CD14-positive monocyte (primary cell): ENCODE measurements at regions not wholly inside any gene's neighbourhood (a gene's known extent, or its start where the extent isn't known, plus 50 kb on each side); places are given as distances from the start of the nearest gene placed in this dataset.

Experiments used
- DNase-seq, 3 donors: peaks; one replicate each; pipeline ENCODE4 v3.0.0-alpha.2; 2011 to 2022
- H2AFZ ChIP-seq: 2 replicates; pipeline ENCODE4 v1.6.0; 2012; ENCODE audit warnings: mild to moderate bottlenecking, low read depth, low read length, inconsistent platforms; ENCODE audit not compliant: insufficient read depth, poor library complexity, severe bottlenecking
- H3K27ac ChIP-seq, 2 donors: 1 replicate in 1 of 2; 2 replicates in 1 of 2; pipeline ENCODE4 v1.5.1; 2012 to 2013; ENCODE audit warnings: low read length in 2 of 2, control low read depth in 1 of 2, inconsistent platforms in 1 of 2, low read depth in 1 of 2, mild to moderate bottlenecking in 1 of 2
- H3K27me3 ChIP-seq, 2 donors: one replicate each; pipeline versions ENCODE4 v1.6.0 to v1.6.1; 2011 to 2013; ENCODE audit warnings: low read length in 2 of 2; ENCODE audit not compliant: control insufficient read depth in 2 of 2, insufficient read depth in 2 of 2
- H3K36me3 ChIP-seq, 2 donors: replicated peaks in 1 of 2; 1 replicate in 1 of 2; 2 replicates in 1 of 2; pipeline versions ENCODE4 v1.5.1 to v1.6.1; 2012 to 2013; ENCODE audit warnings: low read length in 2 of 2, control low read depth in 1 of 2, inconsistent platforms in 1 of 2, mild to moderate bottlenecking in 1 of 2; ENCODE audit not compliant: insufficient read depth in 2 of 2, control insufficient read depth in 1 of 2
- H3K4me1 ChIP-seq, 2 donors: 1 replicate in 1 of 2; 2 replicates in 1 of 2; pipeline versions ENCODE4 v1.5.1 to v1.6.1; 2012 to 2013; ENCODE audit warnings: low read length in 2 of 2, control low read depth in 1 of 2, inconsistent platforms in 1 of 2, mild to moderate bottlenecking in 1 of 2, moderate library complexity in 1 of 2; ENCODE audit not compliant: insufficient read depth in 2 of 2, control insufficient read depth in 1 of 2
- H3K4me2 ChIP-seq: replicated peaks from 2 replicates; pipeline ENCODE3; 2012; ENCODE audit warnings: low read length, moderate library complexity, mild to moderate bottlenecking; ENCODE audit not compliant: poor library complexity, severe bottlenecking; ENCODE audit errors: extremely low read depth
- H3K4me3 ChIP-seq, 3 experiments: fragments of 200-600 bp in 1 of 3; sonication (generic) in 1 of 3; replicated peaks in 1 of 3; 1 replicate in 2 of 3; 2 replicates in 1 of 3; pipeline ENCODE4 v1.5.1; 2011 to 2013; ENCODE audit warnings: low read length in 3 of 3, mild to moderate bottlenecking in 3 of 3, control low read depth in 2 of 3, low read depth in 2 of 3, inconsistent platforms in 1 of 3, moderate library complexity in 1 of 3
- H3K79me2 ChIP-seq: 2 replicates; pipeline ENCODE4 v1.6.0; 2012; ENCODE audit warnings: mild to moderate bottlenecking, control low read depth, inconsistent platforms, low read length, moderate library complexity; ENCODE audit not compliant: insufficient read depth
- H3K9ac ChIP-seq: 2 replicates; pipeline ENCODE4 v1.6.0; 2017; ENCODE audit warnings: low read length, mild to moderate bottlenecking; ENCODE audit not compliant: insufficient read depth, poor library complexity, severe bottlenecking
- H3K9me3 ChIP-seq, 2 donors: replicated peaks in 1 of 2; 1 replicate in 1 of 2; 2 replicates in 1 of 2; pipeline versions ENCODE4 v1.5.1 to v1.6.1; 2012 to 2013; ENCODE audit warnings: low read length in 2 of 2, control low read depth in 1 of 2; ENCODE audit not compliant: control insufficient read depth in 1 of 2, insufficient read depth in 1 of 2
- H4K20me1 ChIP-seq: 2 replicates; pipeline ENCODE4 v1.6.0; 2012; ENCODE audit warnings: mild to moderate bottlenecking, low read length, control low read depth, moderate library complexity; ENCODE audit not compliant: insufficient read depth
- H3K27ac Mint-ChIP-seq, 7 donors: one replicate each; pipeline ENCODE4 v1.8.0; 2020; ENCODE audit warnings: mild to moderate bottlenecking in 7 of 7, mixed read lengths in 7 of 7, moderate library complexity in 6 of 7, inconsistent platforms in 2 of 7
- H3K27me3 Mint-ChIP-seq, 3 donors: one replicate each; pipeline ENCODE4 v1.8.0; 2021 to 2022; ENCODE audit warnings: low read depth in 3 of 3, mild to moderate bottlenecking in 3 of 3, mixed read lengths in 3 of 3, moderate library complexity in 3 of 3, inconsistent platforms in 1 of 3
- H3K36me3 Mint-ChIP-seq, 2 donors: one replicate each; pipeline ENCODE4 v1.8.0; 2020; ENCODE audit warnings: mixed read lengths in 2 of 2, inconsistent platforms in 1 of 2, mild to moderate bottlenecking in 1 of 2
- H3K4me1 Mint-ChIP-seq: one replicate; pipeline ENCODE4 v1.8.0; 2020; ENCODE audit warnings: mild to moderate bottlenecking, mixed read lengths
- H3K4me3 Mint-ChIP-seq, 2 donors: one replicate each; pipeline ENCODE4 v1.8.0; 2020; ENCODE audit warnings: mild to moderate bottlenecking in 2 of 2, mixed read lengths in 2 of 2, moderate library complexity in 1 of 2
- H3K9me3 Mint-ChIP-seq, 7 donors: one replicate each; pipeline ENCODE4 v1.8.0; 2020 to 2022; ENCODE audit warnings: mixed read lengths in 7 of 7, mild to moderate bottlenecking in 6 of 7, moderate library complexity in 6 of 7, inconsistent platforms in 2 of 7
- WGBS: methylation state at CpG from one replicate; pipeline ENCODE4 v1.1.5; 2013; ENCODE audit warnings: missing lambda C conversion rate; ENCODE audit not compliant: insufficient coverage; 5-methylcytosine and 5-hydroxymethylcytosine counted together
- intact Hi-C, 2 donors: fragments of 100-400 bp; cut with micrococcal nuclease; formaldehyde crosslinking; loops; one replicate each; pipeline versions ENCODE4 v1.15.0 to v1.15.1; 2023
- TF ChIP-seq, protein P1 (sequence below): fragments of 200-600 bp; IDR thresholded peaks from one replicate; pipeline ENCODE4 v1.8.0; 2022; ENCODE audit warnings: antibody characterized with exemption, mild to moderate bottlenecking

DNA sequence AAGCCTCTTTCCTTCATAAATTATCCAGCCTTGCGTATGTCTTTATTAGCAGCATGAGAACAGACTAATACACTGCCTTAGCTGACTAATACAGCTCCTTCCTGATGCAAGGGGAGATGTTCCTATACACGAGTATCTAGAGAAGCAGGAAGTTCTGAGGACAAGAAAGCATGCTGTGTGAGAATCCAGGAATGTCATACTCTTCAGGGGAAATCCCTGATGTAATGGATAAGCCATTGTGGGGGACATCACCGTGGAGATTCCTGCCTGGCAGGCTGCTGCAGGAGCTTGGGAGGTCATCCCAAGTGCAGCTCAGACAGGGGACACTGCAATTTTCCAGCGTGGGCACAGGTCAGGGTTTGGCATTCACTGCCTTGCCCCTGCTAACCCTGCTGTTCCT is 476.9 kb downstream of the NR2F2 start:
- no peak overlapping the region for H2AFZ ChIP-seq
- no peak for DNase-seq
- no peaks in the 10 kb centered on the region for H4K20me1 ChIP-seq
- H3K9me3 Mint-ChIP-seq: peaks cover 0 to 7% (median 2%) of the 10 kb centered on the region in 7 donors
- no peaks in the 10 kb centered on the region for H3K27me3 ChIP-seq
- H3K4me1 ChIP-seq: no peaks in the 10 kb centered on the region
- intact Hi-C loops: no loop called here
- no peak overlapping the region for H3K4me2 ChIP-seq
- H3K27me3 Mint-ChIP-seq: peaks cover 0 to 2% (median 2%) of the 10 kb centered on the region in 3 donors
- TF ChIP-seq, protein P1, sequence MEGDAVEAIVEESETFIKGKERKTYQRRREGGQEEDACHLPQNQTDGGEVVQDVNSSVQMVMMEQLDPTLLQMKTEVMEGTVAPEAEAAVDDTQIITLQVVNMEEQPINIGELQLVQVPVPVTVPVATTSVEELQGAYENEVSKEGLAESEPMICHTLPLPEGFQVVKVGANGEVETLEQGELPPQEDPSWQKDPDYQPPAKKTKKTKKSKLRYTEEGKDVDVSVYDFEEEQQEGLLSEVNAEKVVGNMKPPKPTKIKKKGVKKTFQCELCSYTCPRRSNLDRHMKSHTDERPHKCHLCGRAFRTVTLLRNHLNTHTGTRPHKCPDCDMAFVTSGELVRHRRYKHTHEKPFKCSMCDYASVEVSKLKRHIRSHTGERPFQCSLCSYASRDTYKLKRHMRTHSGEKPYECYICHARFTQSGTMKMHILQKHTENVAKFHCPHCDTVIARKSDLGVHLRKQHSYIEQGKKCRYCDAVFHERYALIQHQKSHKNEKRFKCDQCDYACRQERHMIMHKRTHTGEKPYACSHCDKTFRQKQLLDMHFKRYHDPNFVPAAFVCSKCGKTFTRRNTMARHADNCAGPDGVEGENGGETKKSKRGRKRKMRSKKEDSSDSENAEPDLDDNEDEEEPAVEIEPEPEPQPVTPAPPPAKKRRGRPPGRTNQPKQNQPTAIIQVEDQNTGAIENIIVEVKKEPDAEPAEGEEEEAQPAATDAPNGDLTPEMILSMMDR: no peak
- no peaks in the 10 kb centered on the region for H3K36me3 ChIP-seq
- no peaks in the 10 kb centered on the region for H3K36me3 Mint-ChIP-seq
- 69% methylated on average over 2 of the region's 4 CpGs for WGBS
- no peaks in the 10 kb centered on the region for H3K4me1 Mint-ChIP-seq
- no peak overlapping the region for H3K27ac ChIP-seq
- H3K4me3 ChIP-seq: no peak overlapping the region
- no peaks in the 10 kb centered on the region for H3K79me2 ChIP-seq
- no peaks in the 10 kb centered on the region for H3K9me3 ChIP-seq
- no peak overlapping the region for H3K27ac Mint-ChIP-seq
- H3K4me3 Mint-ChIP-seq: no peak overlapping the region
- no peak overlapping the region for H3K9ac ChIP-seq

DNA sequence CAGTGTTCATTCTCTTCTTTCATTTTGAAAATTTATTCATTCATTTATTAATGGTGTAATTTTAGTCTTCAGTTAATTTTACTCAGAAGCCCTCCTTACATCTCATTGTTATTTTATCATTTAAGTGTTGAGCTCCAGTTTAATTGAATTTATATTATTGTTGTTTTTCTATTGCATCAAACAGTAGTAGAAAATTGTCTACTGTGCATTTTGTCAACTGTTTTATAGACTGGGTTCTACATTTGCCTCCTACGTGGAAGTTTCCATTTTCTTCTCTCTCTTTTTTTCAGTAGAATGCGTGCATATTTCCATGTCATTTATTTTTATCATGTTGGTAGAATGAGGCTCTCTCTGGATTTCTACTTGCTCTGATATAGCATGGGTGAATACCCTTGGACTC is 487.4 kb downstream of the NR2F2 start:
- TF ChIP-seq, protein P1: no peak
- no CpG with 5 or more reads among the region's 2 CpGs for WGBS
- Histone ChIP-seq H3K27me3 (no peaks in the 10 kb centered on the region), H4K20me1 (no peaks in the 10 kb centered on the region), H3K27ac (no peak overlapping the region), H2AFZ (no peak overlapping the region), H3K36me3 (no peaks in the 10 kb centered on the region), H3K9ac (no peak overlapping the region), H3K4me3 (no peak overlapping the region), H3K4me2 (no peak overlapping the region), H3K79me2 (no peaks in the 10 kb centered on the region), H3K4me1 (no peaks in the 10 kb centered on the region), H3K9me3 (no peaks in the 10 kb centered on the region)
- Mint-ChIP-seq H3K27me3 (peaks cover 3 to 10% (median 5%) of the 10 kb centered on the region in 3 donors), H3K4me3 (no peak overlapping the region), H3K9me3 (peaks cover 0 to 2% (median 0%) of the 10 kb centered on the region in 7 donors), H3K4me1 (no peaks in the 10 kb centered on the region), H3K27ac (no peak overlapping the region), H3K36me3 (no peaks in the 10 kb centered on the region)
- DNase-seq: no peak
- intact Hi-C loops: no loop called here
